ENCODE measurements at regions not wholly inside any gene's neighbourhood (a gene's known extent, or its start where the extent isn't known, plus 50 kb on each side); places are given as distances from the start of the nearest gene placed in this dataset.
"Not testable (repeated sequence)": the region's sequence is repeated elsewhere in the genome, so short reads cannot be mapped to it uniquely, and the experiment has no call there.

- DNase-seq = no peak
These were observed 418.2 kb downstream of the TUSC1 start for GRCh38 chr9:25260046-25260445.

GRCh38 chr9:25255216-25255615 lies 423.0 kb downstream of the TUSC1 start:
- DNase-seq = no peak

- no peak for DNase-seq
These were observed 424.2 kb downstream of the TUSC1 start for GRCh38 chr9:25254051-25254450.

- DNase-seq = no peak
These were observed 436.8 kb downstream of the TUSC1 start for GRCh38 chr9:25241421-25241820.

GRCh38 chr9:25226901-25227686 lies 451.1 kb downstream of the TUSC1 start:
- DNase-seq = no peak

GRCh38 chr9:25225938-25226760 lies 452.1 kb downstream of the TUSC1 start:
- DNase-seq = no peak

GRCh38 chr9:25224996-25225395 lies 453.2 kb downstream of the TUSC1 start:
- no peak for DNase-seq

- no peak for DNase-seq
These were observed 453.9 kb downstream of the TUSC1 start for GRCh38 chr9:25224309-25224708.

GRCh38 chr9:25212361-25212760 lies 465.9 kb downstream of the TUSC1 start:
- DNase-seq = no peak

GRCh38 chr9:25207402-25208195 lies 470.6 kb downstream of the TUSC1 start:
- DNase-seq = no peak

- DNase-seq = no peak
These were observed 472.2 kb downstream of the TUSC1 start for GRCh38 chr9:25206027-25206426.

GRCh38 chr9:25205285-25205684 lies 473.0 kb downstream of the TUSC1 start:
- DNase-seq = no peak

GRCh38 chr9:25177858-25178257 lies 500.4 kb downstream of the TUSC1 start:
- DNase-seq = no peak

GRCh38 chr9:25129537-25129936 lies 548.7 kb downstream of the TUSC1 start:
- DNase-seq = no peak

GRCh38 chr9:25121811-25122210 lies 556.4 kb downstream of the TUSC1 start:
- no peak for DNase-seq

GRCh38 chr9:25119041-25119440 lies 559.2 kb downstream of the TUSC1 start:
- no peak for DNase-seq

- no peak for DNase-seq
These were observed 560.5 kb downstream of the TUSC1 start for GRCh38 chr9:25117791-25118190.

- DNase-seq = not testable (repeated sequence)
These were observed 556.5 kb upstream of the IZUMO3 start for GRCh38 chr9:25102204-25102603.

- DNase-seq = no peak
These were observed 548.8 kb upstream of the IZUMO3 start for GRCh38 chr9:25094518-25094917.

GRCh38 chr9:25078202-25078601 lies 532.5 kb upstream of the IZUMO3 start:
- no peak for DNase-seq

GRCh38 chr9:25048098-25048724 lies 502.5 kb upstream of the IZUMO3 start:
- DNase-seq = no peak

GRCh38 chr9:25045469-25045868 lies 499.8 kb upstream of the IZUMO3 start:
- DNase-seq = not testable (repeated sequence)

- no peak for DNase-seq
These were observed 484.0 kb upstream of the IZUMO3 start for GRCh38 chr9:25029743-25030142.

Measured in inflammatory macrophage (primary cell).